Natural killer cell treated with Interleukin-12 subunit alpha and Interleukin-12 subunit beta and Interleukin-15 and Interleukin-18, amount 100 ng/mL, for 72 hours (primary cell): ENCODE measurements at regions not wholly inside any gene's neighbourhood (a gene's known extent, or its start where the extent isn't known, plus 50 kb on each side); places are given as distances from the start of the nearest gene placed in this dataset.
"Not testable (repeated sequence)": the region's sequence is repeated elsewhere in the genome, so short reads cannot be mapped to it uniquely, and the experiment has no call there.

Experiments used
- ATAC-seq, 2 donors: fragments of 150-1000 bp; cut with Tn5 transposase in 1 of 2; sonication (Bioruptor Pico), chemical (Tn5 transposase) in 1 of 2; 2 replicates each; pipeline ENCODE4 v1.10.0; 2021
- DNase-seq: peaks from one replicate; pipeline ENCODE4 v3.0.0; 2022; ENCODE audit warnings: low spot score
- H3K27ac Mint-ChIP-seq, 2 donors: 1 replicate in 1 of 2; 2 replicates in 1 of 2; pipeline ENCODE4 v1.8.0; 2022; ENCODE audit warnings: mixed read lengths in 2 of 2, mild to moderate bottlenecking in 1 of 2, moderate library complexity in 1 of 2
- H3K27me3 Mint-ChIP-seq, 2 donors: 1 replicate in 1 of 2; 2 replicates in 1 of 2; pipeline ENCODE4 v1.8.0; 2022; ENCODE audit warnings: mixed read lengths in 2 of 2
- H3K36me3 Mint-ChIP-seq: one replicate; pipeline ENCODE4 v1.8.0; 2022; ENCODE audit warnings: mixed read lengths
- H3K4me1 Mint-ChIP-seq, 2 donors: 1 replicate in 1 of 2; 2 replicates in 1 of 2; pipeline ENCODE4 v1.8.0; 2022; ENCODE audit warnings: low read depth in 2 of 2, mixed read lengths in 2 of 2, mild to moderate bottlenecking in 1 of 2
- H3K4me3 Mint-ChIP-seq: one replicate; pipeline ENCODE4 v1.8.0; 2022; ENCODE audit warnings: mixed read lengths
- H3K9me3 Mint-ChIP-seq: 2 replicates; pipeline ENCODE4 v1.8.0; 2022; ENCODE audit warnings: mixed read lengths

GRCh38 chr9:15073620-15074019 is 163.4 kb upstream of the FREM1 start:
- H3K27me3 Mint-ChIP-seq = peaks cover 29 to 33% of the 10 kb centered on the region in 2 donors
- no peak for DNase-seq
- H3K36me3 Mint-ChIP-seq = peaks cover 4% of the 10 kb centered on the region
- H3K4me3 Mint-ChIP-seq = no peak overlapping the region
- no peak overlapping the region for H3K27ac Mint-ChIP-seq
- no peak for ATAC-seq
- H3K4me1 Mint-ChIP-seq = no peaks in the 10 kb centered on the region
- peaks cover 4% of the 10 kb centered on the region for H3K9me3 Mint-ChIP-seq

- Mint-ChIP-seq H3K27me3 (peaks cover 18 to 26% of the 10 kb centered on the region in 2 donors), H3K9me3 (peaks cover 4% of the 10 kb centered on the region), H3K4me3 (no peak overlapping the region), H3K27ac (no peak overlapping the region), H3K4me1 (no peaks in the 10 kb centered on the region), H3K36me3 (peaks cover 4% of the 10 kb centered on the region)
- DNase-seq = no peak
- ATAC-seq = no peak
Measured at GRCh38 chr9:15070716-15071115, 160.5 kb upstream of the FREM1 start.

GRCh38 chr9:15069106-15069505 is 158.9 kb upstream of the FREM1 start:
- H3K27me3 Mint-ChIP-seq = peaks cover 7 to 14% of the 10 kb centered on the region in 2 donors
- H3K4me3 Mint-ChIP-seq = no peak overlapping the region
- no peak for ATAC-seq
- DNase-seq = no peak
- H3K4me1 Mint-ChIP-seq = no peaks in the 10 kb centered on the region
- no peaks in the 10 kb centered on the region for H3K36me3 Mint-ChIP-seq
- no peaks in the 10 kb centered on the region for H3K9me3 Mint-ChIP-seq
- no peak overlapping the region for H3K27ac Mint-ChIP-seq

- no peak for DNase-seq
- H3K27ac Mint-ChIP-seq = no peak overlapping the region
- no peaks in the 10 kb centered on the region for H3K36me3 Mint-ChIP-seq
- no peaks in the 10 kb centered on the region for H3K4me1 Mint-ChIP-seq
- no peak for ATAC-seq
- peaks cover 7 to 14% of the 10 kb centered on the region in 2 donors for H3K27me3 Mint-ChIP-seq
- H3K4me3 Mint-ChIP-seq = no peak overlapping the region
- no peaks in the 10 kb centered on the region for H3K9me3 Mint-ChIP-seq
Measured at GRCh38 chr9:15068261-15068660, 158.0 kb upstream of the FREM1 start.

GRCh38 chr9:15059003-15059402 is 148.8 kb upstream of the FREM1 start:
- Mint-ChIP-seq H3K4me3 (no peak overlapping the region), H3K27ac (no peak overlapping the region), H3K27me3 (peaks cover 9 to 11% of the 10 kb centered on the region in 2 donors), H3K9me3 (peaks cover 10% of the 10 kb centered on the region), H3K36me3 (no peaks in the 10 kb centered on the region), H3K4me1 (no peaks in the 10 kb centered on the region)
- ATAC-seq = no peak
- DNase-seq = no peak

GRCh38 chr9:15058236-15058635 is 148.0 kb upstream of the FREM1 start:
- H3K36me3 Mint-ChIP-seq = no peaks in the 10 kb centered on the region
- DNase-seq = no peak
- peaks cover 10% of the 10 kb centered on the region for H3K9me3 Mint-ChIP-seq
- peaks cover 9 to 11% of the 10 kb centered on the region in 2 donors for H3K27me3 Mint-ChIP-seq
- no peak overlapping the region for H3K4me3 Mint-ChIP-seq
- no peak for ATAC-seq
- no peak overlapping the region for H3K27ac Mint-ChIP-seq
- H3K4me1 Mint-ChIP-seq = no peaks in the 10 kb centered on the region

GRCh38 chr9:15055284-15055683 is 145.1 kb upstream of the FREM1 start:
- DNase-seq, H3K36me3 Mint-ChIP-seq, H3K4me1 Mint-ChIP-seq, H3K27me3 Mint-ChIP-seq, H3K27ac Mint-ChIP-seq, H3K9me3 Mint-ChIP-seq, H3K4me3 Mint-ChIP-seq, ATAC-seq: not testable (repeated sequence)

- Mint-ChIP-seq H3K27ac (no peak overlapping the region), H3K27me3 (peaks cover 2 to 9% of the 10 kb centered on the region in 2 donors), H3K9me3 (no peaks in the 10 kb centered on the region), H3K36me3 (no peaks in the 10 kb centered on the region), H3K4me3 (no peak overlapping the region), H3K4me1 (no peaks in the 10 kb centered on the region)
- DNase-seq (no peak), ATAC-seq (no peak)
Measured at GRCh38 chr9:15048772-15049171, 138.5 kb upstream of the FREM1 start.

- no peak for DNase-seq
- Mint-ChIP-seq H3K4me1 (no peaks in the 10 kb centered on the region), H3K27me3 (peaks cover 2 to 6% of the 10 kb centered on the region in 2 donors), H3K27ac (no peak overlapping the region), H3K4me3 (no peak overlapping the region), H3K36me3 (no peaks in the 10 kb centered on the region), H3K9me3 (no peaks in the 10 kb centered on the region)
- ATAC-seq = no peak
Measured at GRCh38 chr9:15047028-15047551, 136.9 kb upstream of the FREM1 start.

GRCh38 chr9:15033316-15033715 is 123.1 kb upstream of the FREM1 start:
- DNase-seq (no peak), ATAC-seq (no peak)
- peaks cover 5% of the 10 kb centered on the region for H3K9me3 Mint-ChIP-seq
- H3K27ac Mint-ChIP-seq = no peak overlapping the region
- no peaks in the 10 kb centered on the region for H3K4me1 Mint-ChIP-seq
- no peak overlapping the region for H3K4me3 Mint-ChIP-seq
- no peaks in the 10 kb centered on the region for H3K27me3 Mint-ChIP-seq
- no peaks in the 10 kb centered on the region for H3K36me3 Mint-ChIP-seq

- DNase-seq (no peak), ATAC-seq (no peak)
- Mint-ChIP-seq H3K4me3 (no peak overlapping the region), H3K9me3 (peaks cover 9% of the 10 kb centered on the region), H3K36me3 (no peaks in the 10 kb centered on the region), H3K4me1 (no peaks in the 10 kb centered on the region), H3K27me3 (no peaks in the 10 kb centered on the region), H3K27ac (no peak overlapping the region)
Measured at GRCh38 chr9:15032860-15033259, 122.6 kb upstream of the FREM1 start.

- peaks cover 3 to 12% of the 10 kb centered on the region in 2 donors for H3K27me3 Mint-ChIP-seq
- no peak overlapping the region for H3K4me3 Mint-ChIP-seq
Measured at GRCh38 chr9:15021146-15021545, 110.9 kb upstream of the FREM1 start.

GRCh38 chr9:15018096-15018637 is 107.9 kb upstream of the FREM1 start:
- no peaks in the 10 kb centered on the region for H3K36me3 Mint-ChIP-seq
- peaks cover 3 to 12% of the 10 kb centered on the region in 2 donors for H3K27me3 Mint-ChIP-seq
- no peak for ATAC-seq
- peaks cover 3% of the 10 kb centered on the region for H3K9me3 Mint-ChIP-seq
- H3K4me3 Mint-ChIP-seq = no peak overlapping the region
- H3K4me1 Mint-ChIP-seq = no peaks in the 10 kb centered on the region
- DNase-seq = no peak
- H3K27ac Mint-ChIP-seq = no peak overlapping the region

More at GRCh38 chr9:15021146-15021545, 110.9 kb upstream of the FREM1 start:
- no peak for ATAC-seq
- H3K27ac Mint-ChIP-seq = no peak overlapping the region
- no peak for DNase-seq
- no peaks in the 10 kb centered on the region for H3K4me1 Mint-ChIP-seq
- H3K36me3 Mint-ChIP-seq = no peaks in the 10 kb centered on the region
- peaks cover 9% of the 10 kb centered on the region for H3K9me3 Mint-ChIP-seq

- Mint-ChIP-seq H3K4me1 (no peaks in the 10 kb centered on the region), H3K9me3 (no peaks in the 10 kb centered on the region), H3K36me3 (no peaks in the 10 kb centered on the region), H3K4me3 (no peak overlapping the region), H3K27me3 (peaks cover 0 to 7% of the 10 kb centered on the region in 2 donors), H3K27ac (no peak overlapping the region)
- DNase-seq (no peak), ATAC-seq (no peak)
Measured at GRCh38 chr9:15010581-15010980, 100.4 kb upstream of the FREM1 start.

- DNase-seq (no peak), ATAC-seq (no peak)
- Mint-ChIP-seq H3K9me3 (no peaks in the 10 kb centered on the region), H3K27me3 (peaks cover 0 to 5% of the 10 kb centered on the region in 2 donors), H3K36me3 (no peaks in the 10 kb centered on the region), H3K4me3 (no peak overlapping the region), H3K4me1 (no peaks in the 10 kb centered on the region), H3K27ac (no peak overlapping the region)
Measured at GRCh38 chr9:15007698-15008097, 97.5 kb upstream of the FREM1 start.
